IMR-90 (cell line): ENCODE measurements at regions not wholly inside any gene's neighbourhood (a gene's known extent, or its start where the extent isn't known, plus 50 kb on each side); places are given as distances from the start of the nearest gene placed in this dataset.
"Not testable (repeated sequence)": the region's sequence is repeated elsewhere in the genome, so short reads cannot be mapped to it uniquely, and the experiment has no call there.

Experiments
- ATAC-seq: fragments of 200-7000 bp; cut with Tn5 transposase; 2 replicates; pipeline ENCODE4 v1.9.1; 2020; ENCODE audit warnings: low read depth, mild to moderate bottlenecking, moderate library complexity
- BruUV-seq: library from RNA; stranded (reverse); fragments of 400-500 nt; replicated peaks from 2 replicates; lab custom pipeline; 2021; lab: Mats Ljungman, UMichigan
- CTCF ChIA-PET: fragments of 300-600 bp; formaldehyde crosslinking; extraction: SDS; loops from one replicate; lab custom pipeline; 2021; ENCODE audit warnings: antibody characterized with exemption; lab: Yijun Ruan, JAX
- POLR2A ChIA-PET: fragments of 300-600 bp; sonication (Branson Sonifier 250); formaldehyde crosslinking; loops from one replicate; lab custom pipeline; 2022; ENCODE audit warnings: antibody characterized with exemption; ENCODE audit not compliant: unreplicated experiment; lab: Charles Lee
- DNase-seq: peaks from one replicate; pipeline ENCODE4 v3.0.0; 2013
- H2AFZ ChIP-seq: replicated peaks from 2 replicates; pipeline ENCODE3; 2013; ENCODE audit warnings: low read length, mild to moderate bottlenecking; ENCODE audit not compliant: poor library complexity
- H2AK5ac ChIP-seq: 2 replicates; pipeline ENCODE4 v1.6.1; 2013; ENCODE audit warnings: low read depth, low read length, inconsistent platforms
- H2AK9ac ChIP-seq: replicated peaks from 2 replicates; pipeline ENCODE3; 2013; ENCODE audit warnings: mild to moderate bottlenecking, low read depth, low read length, moderate library complexity; ENCODE audit not compliant: poor library complexity
- H2BK120ac ChIP-seq: 2 replicates; pipeline ENCODE4 v1.6.1; 2013; ENCODE audit warnings: low read depth, low read length, inconsistent platforms
- H2BK15ac ChIP-seq: 3 replicates; pipeline ENCODE4 v1.6.1; 2013; ENCODE audit warnings: low read depth, low read length, inconsistent platforms
- H2BK20ac ChIP-seq: 2 replicates; pipeline ENCODE4 v1.6.1; 2013; ENCODE audit warnings: low read depth, mild to moderate bottlenecking, inconsistent platforms, low read length, moderate library complexity
- H2BK5ac ChIP-seq: 2 replicates; pipeline ENCODE4 v1.6.1; 2013; ENCODE audit warnings: mild to moderate bottlenecking, low read depth, low read length, inconsistent platforms; ENCODE audit not compliant: poor library complexity, severe bottlenecking
- H3K14ac ChIP-seq: replicated peaks from 2 replicates; pipeline ENCODE4 v1.6.1; 2013; ENCODE audit warnings: low read depth, low read length, inconsistent platforms
- H3K18ac ChIP-seq: 2 replicates; pipeline ENCODE4 v1.6.1; 2013; ENCODE audit warnings: low read depth, low read length, control low read depth
- H3K23ac ChIP-seq: 2 replicates; pipeline ENCODE4 v1.6.1; 2013; ENCODE audit warnings: low read depth, low read length, inconsistent platforms
- H3K27ac ChIP-seq: 2 replicates; pipeline ENCODE4 v1.5.1; 2013; ENCODE audit warnings: mild to moderate bottlenecking, control low read depth, low read length; ENCODE audit not compliant: insufficient read depth
- H3K27me3 ChIP-seq: 2 replicates; pipeline ENCODE4 v1.6.1; 2013; ENCODE audit warnings: low read length; ENCODE audit not compliant: control insufficient read depth, insufficient read depth
- H3K36me3 ChIP-seq: 2 replicates; pipeline ENCODE4 v1.6.1; 2013; ENCODE audit warnings: low read length, mixed read lengths; ENCODE audit not compliant: control insufficient read depth, insufficient read depth
- H3K4ac ChIP-seq: 2 replicates; pipeline ENCODE4 v1.6.1; 2013; ENCODE audit warnings: low read depth, low read length, inconsistent platforms
- H3K4me1 ChIP-seq: 2 replicates; pipeline ENCODE4 v1.6.1; 2013; ENCODE audit warnings: low read length, mixed read lengths; ENCODE audit not compliant: control insufficient read depth, insufficient read depth
- H3K4me2 ChIP-seq: 2 replicates; pipeline ENCODE4 v1.6.1; 2013; ENCODE audit warnings: low read depth, mild to moderate bottlenecking, control low read depth, low read length, moderate library complexity
- H3K4me3 ChIP-seq: 2 replicates; pipeline ENCODE4 v1.5.1; 2013; ENCODE audit warnings: low read depth, mild to moderate bottlenecking, control low read depth, low read length, moderate library complexity; ENCODE audit not compliant: insufficient read depth
- H3K56ac ChIP-seq: 2 replicates; pipeline ENCODE4 v1.6.1; 2013; ENCODE audit warnings: low read length, inconsistent platforms; ENCODE audit not compliant: insufficient read depth; ENCODE audit errors: extremely low read depth
- H3K79me1 ChIP-seq, 2 experiments: 2 replicates each; pipeline ENCODE4 v1.6.1; 2013; ENCODE audit warnings: low read length in 2 of 2, inconsistent platforms in 1 of 2, low read depth in 1 of 2
- H3K9ac ChIP-seq: 2 replicates; pipeline ENCODE4 v1.6.1; 2013; ENCODE audit warnings: low read depth, low read length, control low read depth
- H3K9me1 ChIP-seq: 2 replicates; pipeline ENCODE4 v1.6.1; 2013; ENCODE audit warnings: low read length, inconsistent platforms; ENCODE audit not compliant: insufficient read depth
- H3K9me3 ChIP-seq: 2 replicates; pipeline ENCODE4 v1.6.1; 2013; ENCODE audit warnings: low read length; ENCODE audit not compliant: control insufficient read depth, insufficient read depth
- H4K20me1 ChIP-seq: 2 replicates; pipeline ENCODE4 v1.6.1; 2013; ENCODE audit warnings: low read length, inconsistent platforms; ENCODE audit not compliant: insufficient read depth
- H4K5ac ChIP-seq: 2 replicates; pipeline ENCODE4 v1.6.1; 2013; ENCODE audit warnings: mild to moderate bottlenecking, low read depth, low read length, control low read depth
- H4K8ac ChIP-seq, 2 experiments: 2 replicates each; pipeline ENCODE4 v1.6.1; 2013; ENCODE audit warnings: low read depth in 2 of 2, low read length in 2 of 2, control low read depth in 1 of 2, inconsistent platforms in 1 of 2
- H4K91ac ChIP-seq: 2 replicates; pipeline ENCODE4 v1.6.1; 2013; ENCODE audit warnings: low read depth, low read length, inconsistent platforms; ENCODE audit not compliant: insufficient read depth
- NFE2L2 ChIP-seq: fragments of 150-350 bp; IDR thresholded peaks from 2 replicates; pipeline ENCODE4 v1.6.1; 2016; ENCODE audit warnings: low read depth, mild to moderate bottlenecking, low read length
- POLR2A ChIP-seq: IDR thresholded peaks from 2 replicates; pipeline ENCODE4 v1.6.1; 2012; ENCODE audit warnings: mild to moderate bottlenecking, low read depth, low read length
- WGBS, 2 experiments: methylation state at CpG; one replicate each; pipeline versions ENCODE4 v1.1.5 to v1.1.7; 2013; ENCODE audit warnings: missing lambda C conversion rate in 2 of 2; ENCODE audit not compliant: insufficient read length in 1 of 2; ENCODE audit errors: extremely low coverage in 2 of 2; 5-methylcytosine and 5-hydroxymethylcytosine counted together
- dilution Hi-C: fragments of 300-500 bp; cut with HindIII; formaldehyde crosslinking; loops from one replicate; pipeline ENCODE4 v1.14.3; 2018; ENCODE audit warnings: low sequenced_read_pairs; ENCODE audit not compliant: unreplicated experiment
- in situ Hi-C: fragments of 300-500 bp; cut with MboI; formaldehyde crosslinking; loops from 3 replicates; pipeline ENCODE4 v1.14.3; 2019; ENCODE audit warnings: low sequenced_read_pairs, inconsistent platforms, mixed read lengths
- intact Hi-C: fragments of 100-400 bp; cut with micrococcal nuclease; formaldehyde crosslinking; loops from 2 replicates; pipeline ENCODE4 v1.10.0; 2022
- TF ChIP-seq, protein P1 (sequence below): conservative IDR thresholded peaks from 2 replicates; pipeline ENCODE4 v1.5.1; 2012; ENCODE audit warnings: mild to moderate bottlenecking, low read depth, low read length, improper control_type of control experiment

DNA sequence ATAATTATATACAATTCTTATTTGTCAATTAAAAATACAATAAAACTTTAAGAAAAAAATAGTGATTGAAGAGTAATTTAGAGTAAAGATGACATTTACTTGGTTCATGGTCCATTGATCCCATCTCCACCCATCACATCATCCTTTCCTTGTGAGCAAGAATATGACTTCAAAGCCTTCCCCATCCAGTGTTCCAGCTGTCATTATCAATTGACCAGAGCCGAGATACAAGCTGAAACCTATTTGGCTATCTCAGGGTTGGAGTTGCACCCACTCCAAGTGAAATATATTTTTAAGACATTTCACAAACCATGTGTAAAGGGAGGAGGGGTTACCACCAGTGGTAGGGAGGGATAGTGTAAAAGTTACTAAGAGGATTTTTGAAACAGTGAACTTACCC is 428.9 kb upstream of the C1orf87 start:
- H3K27ac ChIP-seq, result no peak overlapping the region
- H4K91ac ChIP-seq, result no peak overlapping the region
- no peak overlapping the region for H3K18ac ChIP-seq
- H3K23ac ChIP-seq, result no peak overlapping the region
- H3K27me3 ChIP-seq, result no peaks in the 10 kb centered on the region
- dilution Hi-C loops, result no loop called here
- H4K8ac ChIP-seq, result no peak overlapping the region
- no peaks in the 10 kb centered on the region for H3K9me1 ChIP-seq
- H3K79me1 ChIP-seq, result no peaks in the 10 kb centered on the region
- no peaks in the 10 kb centered on the region for H4K20me1 ChIP-seq
- H3K9ac ChIP-seq, result no peak overlapping the region
- H2BK120ac ChIP-seq, result no peak overlapping the region
- no peak overlapping the region for H3K4me3 ChIP-seq
- no peak overlapping the region for H3K56ac ChIP-seq
- H3K14ac ChIP-seq, result no peak overlapping the region
- no peak overlapping the region for H3K4ac ChIP-seq
- no peaks in the 10 kb centered on the region for H3K4me1 ChIP-seq
- WGBS, 2 experiments, result no CpG with 5 or more reads among the region's 1 CpG
- no peak overlapping the region for H2AK9ac ChIP-seq
- no peak overlapping the region for H2BK20ac ChIP-seq
- H4K5ac ChIP-seq, result no peak overlapping the region
- no peak overlapping the region for H2BK5ac ChIP-seq
- H3K9me3 ChIP-seq, result peaks cover 7% of the 10 kb centered on the region
- DNase-seq, result no peak
- no peaks in the 10 kb centered on the region for H3K36me3 ChIP-seq
- TF ChIP-seq NFE2L2 (no peak), POLR2A (no peak)
- TF ChIP-seq, protein P1, sequence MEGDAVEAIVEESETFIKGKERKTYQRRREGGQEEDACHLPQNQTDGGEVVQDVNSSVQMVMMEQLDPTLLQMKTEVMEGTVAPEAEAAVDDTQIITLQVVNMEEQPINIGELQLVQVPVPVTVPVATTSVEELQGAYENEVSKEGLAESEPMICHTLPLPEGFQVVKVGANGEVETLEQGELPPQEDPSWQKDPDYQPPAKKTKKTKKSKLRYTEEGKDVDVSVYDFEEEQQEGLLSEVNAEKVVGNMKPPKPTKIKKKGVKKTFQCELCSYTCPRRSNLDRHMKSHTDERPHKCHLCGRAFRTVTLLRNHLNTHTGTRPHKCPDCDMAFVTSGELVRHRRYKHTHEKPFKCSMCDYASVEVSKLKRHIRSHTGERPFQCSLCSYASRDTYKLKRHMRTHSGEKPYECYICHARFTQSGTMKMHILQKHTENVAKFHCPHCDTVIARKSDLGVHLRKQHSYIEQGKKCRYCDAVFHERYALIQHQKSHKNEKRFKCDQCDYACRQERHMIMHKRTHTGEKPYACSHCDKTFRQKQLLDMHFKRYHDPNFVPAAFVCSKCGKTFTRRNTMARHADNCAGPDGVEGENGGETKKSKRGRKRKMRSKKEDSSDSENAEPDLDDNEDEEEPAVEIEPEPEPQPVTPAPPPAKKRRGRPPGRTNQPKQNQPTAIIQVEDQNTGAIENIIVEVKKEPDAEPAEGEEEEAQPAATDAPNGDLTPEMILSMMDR, result no peak
- no peak overlapping the region for H2BK15ac ChIP-seq
- in situ Hi-C loops, result no loop called here
- ChIA-PET CTCF (no interaction called here), POLR2A (no interaction called here)
- no peak for ATAC-seq
- intact Hi-C loops, result no loop called here
- no peak overlapping the region for H3K4me2 ChIP-seq
- no peak overlapping the region for H2AFZ ChIP-seq
- BruUV-seq, result no TSS peak
- no peak overlapping the region for H2AK5ac ChIP-seq

DNA sequence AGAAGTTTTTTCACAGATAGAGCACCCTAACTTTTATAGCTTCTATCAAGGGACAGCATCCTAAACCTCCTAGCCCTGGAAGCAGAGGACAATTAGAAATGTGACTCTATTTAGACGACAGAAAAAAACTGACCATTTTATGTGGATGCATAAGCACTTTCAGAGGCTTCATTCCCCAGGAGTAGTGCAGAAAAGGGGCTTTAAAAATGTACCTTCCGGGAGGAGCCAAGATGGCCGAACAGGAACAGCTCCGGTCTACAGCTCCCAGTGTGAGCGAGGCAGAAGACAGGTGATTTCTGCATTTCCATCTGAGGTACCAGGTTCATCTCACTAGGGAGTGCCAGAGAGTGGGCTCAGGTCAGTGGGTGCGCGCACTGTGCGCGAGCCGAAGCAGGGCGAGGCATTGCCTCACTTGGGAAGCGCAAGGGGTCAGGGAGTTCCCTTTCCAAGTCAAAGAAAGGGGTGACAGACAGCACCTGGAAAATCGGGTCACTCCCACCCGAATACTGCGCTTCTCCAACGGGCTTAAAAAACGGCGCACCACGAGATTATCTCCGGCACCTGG is 416.4 kb upstream of the C1orf87 start:
- H2AK9ac ChIP-seq, H3K4me2 ChIP-seq, H4K91ac ChIP-seq, H3K9ac ChIP-seq, H3K9me3 ChIP-seq, intact Hi-C loops, H3K4me3 ChIP-seq, CTCF ChIA-PET, H3K18ac ChIP-seq, dilution Hi-C loops, H2AK5ac ChIP-seq, POLR2A ChIA-PET, H2BK15ac ChIP-seq, H3K23ac ChIP-seq, H2BK5ac ChIP-seq, H3K4ac ChIP-seq, DNase-seq, H3K27me3 ChIP-seq, H3K14ac ChIP-seq, H3K79me1 ChIP-seq, H2BK120ac ChIP-seq, H4K5ac ChIP-seq, H3K56ac ChIP-seq, H3K27ac ChIP-seq, H2AFZ ChIP-seq, H4K20me1 ChIP-seq, H4K8ac ChIP-seq, ATAC-seq, H2BK20ac ChIP-seq, H3K4me1 ChIP-seq, H3K36me3 ChIP-seq, H3K9me1 ChIP-seq, in situ Hi-C loops, BruUV-seq: not testable (repeated sequence)
- WGBS, 2 experiments, result 100% methylated on average over 1 of the region's 20 CpGs; no CpG with 5 or more reads in 1 of the 2 experiments
